Astrocyte (in vitro differentiated cells and primary cell): ENCODE measurements at regions not wholly inside any gene's neighbourhood (a gene's known extent, or its start where the extent isn't known, plus 50 kb on each side); places are given as distances from the start of the nearest gene placed in this dataset.
"Not testable (repeated sequence)": the region's sequence is repeated elsewhere in the genome, so short reads cannot be mapped to it uniquely, and the experiment has no call there.

Experiments used
- DNase-seq: peaks from one replicate; pipeline ENCODE4 v3.0.0-alpha.2; 2010; ENCODE audit warnings: low read depth
- FAIRE-seq: peaks from 2 replicates; lab custom pipeline; 2011; peaks lifted over from hg19 to GRCh38; lab: Jason Lieb, UNC
- H2AFZ ChIP-seq: 2 replicates; pipeline ENCODE4 v1.6.0; 2012; ENCODE audit warnings: low read depth, low read length, inconsistent platforms
- H3K27ac ChIP-seq: 2 replicates; pipeline ENCODE4 v1.5.1; 2011; ENCODE audit warnings: low read depth, low read length, inconsistent platforms
- H3K27me3 ChIP-seq: 2 replicates; pipeline ENCODE4 v1.6.0; 2011; ENCODE audit warnings: low read length, inconsistent platforms; ENCODE audit not compliant: insufficient read depth
- H3K36me3 ChIP-seq: 2 replicates; pipeline ENCODE4 v1.5.1; 2011; ENCODE audit warnings: low read length, inconsistent platforms; ENCODE audit not compliant: insufficient read depth
- H3K4me1 ChIP-seq: 2 replicates; pipeline ENCODE4 v1.5.1; 2011; ENCODE audit warnings: low read length, inconsistent platforms; ENCODE audit not compliant: insufficient read depth
- H3K4me2 ChIP-seq: 2 replicates; pipeline ENCODE4 v1.6.0; 2012; ENCODE audit warnings: low read length, inconsistent platforms
- H3K4me3 ChIP-seq: 2 replicates; pipeline ENCODE4 v1.5.1; 2011; ENCODE audit warnings: low read depth, mild to moderate bottlenecking, low read length, inconsistent platforms; ENCODE audit not compliant: insufficient read depth
- H3K79me2 ChIP-seq: 2 replicates; pipeline ENCODE4 v1.6.0; 2012; ENCODE audit warnings: mild to moderate bottlenecking, low read length, inconsistent platforms; ENCODE audit not compliant: insufficient read depth
- H3K9ac ChIP-seq: 2 replicates; pipeline ENCODE4 v1.6.0; 2012; ENCODE audit warnings: mild to moderate bottlenecking, low read length, inconsistent platforms
- H3K9me3 ChIP-seq: 2 replicates; pipeline ENCODE4 v1.5.1; 2012; ENCODE audit warnings: low read depth, mild to moderate bottlenecking, low read length, inconsistent platforms; ENCODE audit not compliant: insufficient read depth
- H4K20me1 ChIP-seq: 2 replicates; pipeline ENCODE4 v1.6.0; 2012; ENCODE audit warnings: low read length, inconsistent platforms; ENCODE audit not compliant: insufficient read depth
- H3K27ac Mint-ChIP-seq: one replicate; pipeline ENCODE4 v1.8.0; 2021; ENCODE audit warnings: mild to moderate bottlenecking, mixed read lengths; ENCODE audit not compliant: unreplicated experiment
- H3K27me3 Mint-ChIP-seq: one replicate; pipeline ENCODE4 v1.8.0; 2021; ENCODE audit warnings: low read depth, mixed read lengths; ENCODE audit not compliant: unreplicated experiment
- H3K36me3 Mint-ChIP-seq: one replicate; pipeline ENCODE4 v1.8.0; 2021; ENCODE audit warnings: low read depth, mixed read lengths; ENCODE audit not compliant: unreplicated experiment
- H3K4me1 Mint-ChIP-seq: one replicate; pipeline ENCODE4 v1.8.0; 2021; ENCODE audit warnings: low read depth, mixed read lengths; ENCODE audit not compliant: unreplicated experiment
- H3K4me3 Mint-ChIP-seq: one replicate; pipeline ENCODE4 v1.8.0; 2021; ENCODE audit warnings: mild to moderate bottlenecking, moderate library complexity, mixed read lengths; ENCODE audit not compliant: unreplicated experiment
- H3K9me3 Mint-ChIP-seq: one replicate; pipeline ENCODE4 v1.8.0; 2021; ENCODE audit warnings: mild to moderate bottlenecking, mixed read lengths; ENCODE audit not compliant: unreplicated experiment

DNA sequence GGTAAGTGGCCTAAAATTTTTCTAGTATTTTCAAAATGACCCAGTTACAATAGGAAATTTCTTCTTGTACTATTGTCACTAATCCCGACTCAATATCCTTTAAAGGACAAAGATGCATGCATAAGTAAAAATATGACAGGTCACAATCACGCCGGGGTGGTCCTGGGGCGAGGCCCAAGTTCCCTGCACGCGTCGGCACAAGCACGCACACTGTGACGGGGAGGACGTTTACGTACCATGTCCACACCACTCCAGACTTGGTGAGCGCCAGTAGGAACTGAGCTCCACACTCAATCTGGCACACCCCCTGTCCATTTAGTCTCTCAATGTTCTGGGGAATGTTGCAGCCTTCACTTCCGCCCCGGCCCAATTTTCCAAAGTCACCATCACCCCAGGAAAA, 128.7 kb downstream of the GOLGA6L22 start:
- not testable (repeated sequence) for H3K27me3 ChIP-seq

DNA sequence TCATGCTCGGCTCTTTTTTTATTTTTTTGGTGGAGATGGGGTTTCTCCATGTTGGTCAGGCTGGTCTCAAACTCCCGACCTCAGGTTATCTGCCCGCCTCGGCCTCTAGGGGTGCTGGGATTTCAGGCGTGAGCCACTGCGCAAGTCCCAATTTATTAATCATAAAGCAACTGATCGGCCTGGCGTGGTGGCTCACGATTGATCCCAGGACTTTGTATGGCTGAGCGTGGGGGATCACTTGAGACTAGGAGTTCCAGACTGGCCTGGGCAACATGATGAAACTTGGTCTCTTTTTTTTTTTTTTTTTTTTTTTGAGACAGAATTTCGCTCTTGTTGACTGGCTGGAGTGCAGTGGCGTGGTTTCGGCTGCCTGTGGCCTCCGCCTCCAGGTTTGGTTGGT, 139.8 kb downstream of the GOLGA6L22 start:
- H4K20me1 ChIP-seq, H3K9ac ChIP-seq, H3K27ac Mint-ChIP-seq, H3K36me3 ChIP-seq, H3K4me2 ChIP-seq, H3K9me3 Mint-ChIP-seq, H3K4me1 ChIP-seq, H3K4me3 Mint-ChIP-seq, FAIRE-seq, H3K9me3 ChIP-seq, H3K4me1 Mint-ChIP-seq, H3K36me3 Mint-ChIP-seq, H3K4me3 ChIP-seq, H2AFZ ChIP-seq, H3K27ac ChIP-seq, H3K27me3 ChIP-seq, H3K27me3 Mint-ChIP-seq, DNase-seq, H3K79me2 ChIP-seq: not testable (repeated sequence)

More for the DNA sequence above, 128.7 kb downstream of the GOLGA6L22 start:
- not testable (repeated sequence) for H3K9ac ChIP-seq, H3K36me3 ChIP-seq, H3K27ac ChIP-seq, FAIRE-seq, H3K27me3 Mint-ChIP-seq, H3K4me1 Mint-ChIP-seq, H3K4me2 ChIP-seq, H3K4me3 Mint-ChIP-seq, H3K36me3 Mint-ChIP-seq, DNase-seq, H3K9me3 ChIP-seq, H3K4me1 ChIP-seq, H3K4me3 ChIP-seq, H3K79me2 ChIP-seq, H3K9me3 Mint-ChIP-seq, H3K27ac Mint-ChIP-seq, H2AFZ ChIP-seq, H4K20me1 ChIP-seq

DNA sequence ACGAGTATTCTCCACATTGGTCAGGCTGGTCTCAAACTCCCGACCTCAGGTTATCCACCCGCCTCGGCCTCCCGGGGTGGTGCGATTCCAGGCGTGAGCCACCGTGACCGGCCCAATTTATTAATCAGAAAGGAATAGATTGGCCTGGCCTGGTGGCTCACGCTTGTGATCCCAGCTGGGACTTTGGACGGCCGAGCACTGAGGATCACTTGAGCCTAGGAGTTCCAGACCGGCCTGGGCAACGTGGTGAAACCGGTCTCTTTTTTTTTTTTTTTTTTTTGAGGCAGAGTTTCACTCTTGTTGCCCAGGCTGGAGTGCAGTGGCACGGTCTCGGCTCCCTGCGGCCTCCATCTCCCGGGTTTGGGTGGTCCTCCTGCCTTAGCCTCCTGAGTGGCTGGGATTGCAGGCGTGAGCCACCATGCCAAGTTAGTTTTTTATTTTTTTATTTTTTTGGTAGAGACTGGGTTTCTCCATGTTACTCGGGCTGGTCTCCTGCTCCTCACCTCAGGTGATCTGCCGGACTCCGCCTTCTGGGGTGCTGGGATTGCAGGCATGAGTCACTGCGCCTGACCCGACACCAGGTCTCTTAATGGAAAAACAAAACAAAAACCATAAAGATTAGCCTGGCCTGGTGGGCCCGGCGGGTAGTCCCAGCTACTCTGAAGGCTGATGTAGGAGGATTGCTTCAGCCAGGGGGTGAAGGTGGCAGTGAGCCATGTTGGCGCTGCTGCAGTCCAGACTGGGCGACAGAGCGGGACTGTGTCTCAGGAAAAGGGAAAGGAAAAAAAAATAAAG, 141.0 kb downstream of the GOLGA6L22 start:
- H3K27ac ChIP-seq, DNase-seq, H3K4me2 ChIP-seq, H3K4me3 ChIP-seq, H3K27ac Mint-ChIP-seq, H3K4me1 Mint-ChIP-seq, H3K9me3 ChIP-seq, H3K36me3 ChIP-seq, H4K20me1 ChIP-seq, H3K36me3 Mint-ChIP-seq, H3K9ac ChIP-seq, H3K4me1 ChIP-seq, H3K4me3 Mint-ChIP-seq, H3K79me2 ChIP-seq, H3K27me3 Mint-ChIP-seq, H2AFZ ChIP-seq, FAIRE-seq, H3K27me3 ChIP-seq, H3K9me3 Mint-ChIP-seq: not testable (repeated sequence)

DNA sequence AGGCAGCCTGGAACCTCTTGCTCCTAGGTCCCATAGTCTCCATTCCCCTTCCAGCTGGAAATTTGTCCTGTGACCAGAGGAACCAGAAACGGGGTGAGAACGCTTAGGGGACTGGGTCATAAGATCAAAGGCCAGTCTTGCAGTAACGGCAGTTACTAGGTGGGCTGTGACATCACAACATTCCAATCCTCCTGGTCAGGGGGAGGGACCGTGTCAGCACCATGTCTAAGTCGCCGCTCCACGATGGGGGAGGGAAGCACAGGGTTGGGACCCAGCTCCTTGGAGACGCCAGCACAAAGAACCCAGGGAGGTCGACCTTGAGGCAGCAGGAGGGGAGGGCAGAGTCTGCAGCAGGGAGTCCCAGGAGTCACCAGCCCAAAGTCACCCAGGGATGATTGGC, 158.3 kb downstream of the GOLGA6L22 start:
- H3K36me3 ChIP-seq, H3K27ac ChIP-seq, H3K9ac ChIP-seq, H3K4me2 ChIP-seq, H3K4me1 ChIP-seq, H3K9me3 ChIP-seq, H3K27ac Mint-ChIP-seq, H3K4me1 Mint-ChIP-seq, H3K9me3 Mint-ChIP-seq, DNase-seq, H3K79me2 ChIP-seq, FAIRE-seq, H2AFZ ChIP-seq, H3K27me3 ChIP-seq, H3K4me3 Mint-ChIP-seq, H3K36me3 Mint-ChIP-seq, H4K20me1 ChIP-seq, H3K27me3 Mint-ChIP-seq, H3K4me3 ChIP-seq: not testable (repeated sequence)

DNA sequence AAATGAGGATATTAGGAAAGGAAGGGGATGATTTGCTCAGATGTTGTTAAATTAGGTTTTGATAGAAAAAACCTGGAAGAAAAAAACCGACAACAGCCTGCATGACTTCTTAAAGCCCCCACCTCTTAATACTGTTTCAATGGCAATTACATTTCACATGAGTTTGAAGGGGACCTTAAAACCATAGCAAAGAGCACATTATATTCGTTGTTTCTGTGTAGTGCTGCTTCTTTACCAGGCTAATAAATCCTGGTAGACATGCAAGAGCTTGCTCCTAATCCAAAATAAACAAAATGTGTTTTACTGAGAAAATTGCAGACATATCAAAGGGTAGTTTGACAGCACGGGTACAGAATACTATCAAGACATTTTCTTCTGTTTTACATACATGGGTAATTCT, 154.7 kb upstream of the NIPA1 start:
- not testable (repeated sequence) for H3K4me1 Mint-ChIP-seq, FAIRE-seq

DNA sequence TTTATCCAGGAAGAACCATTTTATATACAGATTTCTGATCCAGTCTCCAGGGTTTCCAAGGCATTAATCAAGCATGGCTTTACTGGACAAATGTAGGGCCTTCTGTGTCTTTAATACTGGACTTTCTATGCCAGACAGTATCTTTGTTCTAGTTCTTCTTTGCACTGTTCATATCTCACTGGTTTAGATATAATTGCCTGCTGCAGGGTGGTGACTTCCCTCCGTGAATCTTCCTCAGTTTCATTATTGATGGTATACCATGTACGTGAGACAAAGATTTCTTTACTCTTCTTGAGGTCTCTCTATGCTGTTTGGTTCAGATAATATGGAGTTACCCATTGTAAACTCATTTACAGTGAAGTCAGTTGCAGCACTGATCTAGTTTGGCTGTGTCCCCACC, 146.5 kb upstream of the NIPA1 start:
- not testable (repeated sequence) for H3K27ac Mint-ChIP-seq, H3K27me3 ChIP-seq, H3K9me3 Mint-ChIP-seq, H3K9ac ChIP-seq, H3K4me3 Mint-ChIP-seq, H3K9me3 ChIP-seq, DNase-seq, H2AFZ ChIP-seq, H3K36me3 ChIP-seq, H4K20me1 ChIP-seq, H3K36me3 Mint-ChIP-seq, H3K4me2 ChIP-seq, H3K4me1 Mint-ChIP-seq, H3K27ac ChIP-seq, H3K27me3 Mint-ChIP-seq, FAIRE-seq, H3K79me2 ChIP-seq, H3K4me3 ChIP-seq, H3K4me1 ChIP-seq

More for the DNA sequence above, 154.7 kb upstream of the NIPA1 start:
- H3K4me1 ChIP-seq, H3K36me3 Mint-ChIP-seq, H3K27ac Mint-ChIP-seq, H2AFZ ChIP-seq, H3K4me2 ChIP-seq, H4K20me1 ChIP-seq, H3K9me3 ChIP-seq, H3K79me2 ChIP-seq, H3K27ac ChIP-seq, H3K36me3 ChIP-seq, H3K27me3 ChIP-seq, H3K4me3 Mint-ChIP-seq, H3K27me3 Mint-ChIP-seq, H3K9ac ChIP-seq, DNase-seq, H3K9me3 Mint-ChIP-seq, H3K4me3 ChIP-seq: not testable (repeated sequence)
